ENCODE measurements at regions not wholly inside any gene's neighbourhood (a gene's known extent, or its start where the extent isn't known, plus 50 kb on each side); places are given as distances from the start of the nearest gene placed in this dataset.

DNA sequence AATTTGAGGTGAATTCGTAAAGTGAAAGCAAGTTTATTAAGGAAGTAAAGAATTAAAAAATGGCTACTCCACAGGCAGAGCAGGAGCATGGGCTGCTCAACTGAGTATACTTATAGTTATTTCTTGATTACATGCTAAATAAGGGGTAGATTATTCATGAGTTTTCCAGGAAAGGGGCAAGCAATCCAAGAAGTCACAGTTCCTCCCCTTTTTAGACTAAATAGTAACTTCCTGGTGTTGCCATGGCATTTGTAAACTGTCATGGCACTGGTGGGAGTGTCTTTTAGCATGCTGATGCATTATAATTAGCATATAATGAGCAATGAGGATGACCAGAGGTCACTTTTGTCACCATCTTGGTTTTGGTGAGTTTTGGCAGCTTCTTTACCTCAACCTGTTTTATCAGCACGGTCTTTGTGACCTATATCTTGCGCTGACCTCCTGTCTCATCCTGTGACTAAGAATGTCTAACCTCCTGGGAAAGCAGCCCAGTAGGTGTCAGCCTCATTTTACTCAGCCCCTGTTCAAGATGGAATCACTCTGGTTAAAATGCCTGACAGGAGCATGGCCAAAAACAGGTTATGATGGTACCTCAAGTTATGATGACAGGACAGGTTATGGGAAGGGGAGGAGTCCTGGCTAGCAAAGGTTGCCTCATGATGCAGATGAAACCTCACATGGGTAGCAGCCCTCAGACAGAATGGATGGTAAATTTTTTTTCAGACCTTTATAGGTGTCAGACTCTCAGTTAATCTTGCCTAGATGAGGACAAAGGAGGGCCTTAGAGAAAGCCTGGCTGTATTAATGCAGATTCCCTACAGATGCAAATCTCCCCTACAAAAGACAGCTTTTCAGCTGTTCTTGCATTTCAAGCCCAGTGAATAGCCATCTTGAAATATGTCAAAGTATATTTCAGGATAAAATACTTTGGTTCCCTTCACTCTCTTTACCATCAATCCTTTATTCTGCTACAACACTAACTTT is 49.7 kb downstream of the SIPA1L2 start:
- Histone ChIP-seq H3K4me2 (ENCODE audit: insufficient read depth in 1 of 2, low read depth in 2 of 2, low read length in 2 of 2) (no peak overlapping the region), H2BK12ac (ENCODE audit: low read depth, low read length) (peak overlapping the region; percentile 89; the same call in 1 of the 2 replicates), H3K9ac (replicated peaks in 1 of 4; ENCODE audit: extremely low read depth in 1 of 4, low read depth in 3 of 4, low read length in 3 of 4) (no peak overlapping the region), H3K79me2 (ENCODE audit: control insufficient read depth in 1 of 2, insufficient read depth in 2 of 2, low read length in 2 of 2) (no peaks in the 10 kb centered on the region), H3K56ac (replicated peaks; ENCODE audit: insufficient read length, low read depth, low read length) (no peak overlapping the region), H3K9me3 (ENCODE audit: insufficient read depth in 2 of 2, low read depth in 1 of 2, low read length in 1 of 2) (no peaks in the 10 kb centered on the region), H3K18ac (ENCODE audit: extremely low read depth, low read length) (no peak overlapping the region), H4K91ac (replicated peaks; ENCODE audit: insufficient read length, low read length) (no peak overlapping the region), H3K4ac (replicated peaks; ENCODE audit: insufficient read length, low read depth, low read length) (no peak overlapping the region), H2BK120ac (replicated peaks; ENCODE audit: low read depth, low read length) (no peak overlapping the region), H3K23ac (ENCODE audit: insufficient read length) (no peak overlapping the region), H3K14ac (ENCODE audit: insufficient read length) (no peak overlapping the region), H3K4me1 (replicated peaks in 1 of 4; ENCODE audit: control insufficient read depth in 3 of 4, insufficient read depth in 4 of 4, low read length in 3 of 4) (peaks cover 2 to 10% (median 5%) of the 10 kb centered on the region in 4 experiments; a peak in 6 of 7 replicates), H3K36me3 (ENCODE audit: control insufficient read depth in 2 of 4, insufficient read depth in 4 of 4, low read length in 3 of 4) (no peaks in the 10 kb centered on the region), H4K20me1 (replicated peaks in 1 of 2; ENCODE audit: control insufficient read depth in 1 of 2, insufficient read depth in 2 of 2, low read length in 2 of 2) (no peaks in the 10 kb centered on the region), H2BK5ac (ENCODE audit: low read depth, low read length) (no peak overlapping the region; the same call in 1 of the 2 replicates), H2AK5ac (ENCODE audit: low read depth, low read length) (peak overlapping the region; percentile 70; the same call in 1 of the 2 replicates), H2BK15ac (ENCODE audit: low read length) (peak overlapping the region; percentile 67), H2BK20ac (ENCODE audit: low read length) (no peak overlapping the region), H3K27me3 (replicated peaks in 1 of 4; ENCODE audit: control insufficient read depth in 3 of 4, extremely low read depth in 1 of 4, insufficient read depth in 3 of 4, low read length in 3 of 4) (no peaks in the 10 kb centered on the region), H3K4me3 (ENCODE audit: extremely low read depth in 1 of 4, insufficient read depth in 2 of 4, low read depth in 3 of 4, low read length in 4 of 4) (no peak overlapping the region), H3K23me2 (ENCODE audit: low read depth, low read length) (no peaks in the 10 kb centered on the region), H4K8ac (ENCODE audit: extremely low read depth, insufficient read depth, low read length) (no peak overlapping the region), H3K27ac (ENCODE audit: low read depth, low read length) (no peak overlapping the region), H4K5ac (ENCODE audit: insufficient read length, low read depth, low read length) (no peak overlapping the region), H3K79me1 (ENCODE audit: low read depth, low read length) (no peaks in the 10 kb centered on the region), H2AFZ (ENCODE audit: low read length) (no peak overlapping the region)
- no peak for DNase-seq (ENCODE audit: low read depth in 1 of 2, low spot score in 2 of 2)
- 91% methylated on average over 3 of the region's 3 CpGs; no CpG with 5 or more reads in 1 of the 2 experiments for WGBS, 2 experiments (ENCODE audit: extremely low coverage in 1 of 2, insufficient coverage in 1 of 2, insufficient read length in 1 of 2, insufficient replicate concordance in 2 of 2, low coverage in 1 of 2, low lambda C conversion rate in 2 of 2, missing lambda C conversion rate in 1 of 2)
- CTCF ChIA-PET (ENCODE audit: partially characterized antibody), result interaction anchor here (1.0 to 1.4 kb wide), 3 partner anchors 17 to 47 kb away, joined by 3 to 5 read pairs (median 3); no protein-coding TSS in a partner anchor
- FAIRE-seq, result no peak
- POLR2A ChIA-PET (ENCODE audit: partially characterized antibody), result no interaction called here
- TF ChIP-seq CBX8 (IDR thresholded peaks at IDR 0.05; ENCODE audit: borderline replicate concordance, low read depth, low read length), result no peak

Data from H1 (cell line).